HS-5 (cell line): ENCODE measurements at regions not wholly inside any gene's neighbourhood (a gene's known extent, or its start where the extent isn't known, plus 50 kb on each side); places are given as distances from the start of the nearest gene placed in this dataset.
A peak's percentile ranks its signal among the peaks of the same experiment; 100 is the strongest.

Source experiments
- DNase-seq: peaks from one replicate; pipeline ENCODE4 v3.0.0-alpha.2; 2012; ENCODE audit warnings: low read depth

DNA sequence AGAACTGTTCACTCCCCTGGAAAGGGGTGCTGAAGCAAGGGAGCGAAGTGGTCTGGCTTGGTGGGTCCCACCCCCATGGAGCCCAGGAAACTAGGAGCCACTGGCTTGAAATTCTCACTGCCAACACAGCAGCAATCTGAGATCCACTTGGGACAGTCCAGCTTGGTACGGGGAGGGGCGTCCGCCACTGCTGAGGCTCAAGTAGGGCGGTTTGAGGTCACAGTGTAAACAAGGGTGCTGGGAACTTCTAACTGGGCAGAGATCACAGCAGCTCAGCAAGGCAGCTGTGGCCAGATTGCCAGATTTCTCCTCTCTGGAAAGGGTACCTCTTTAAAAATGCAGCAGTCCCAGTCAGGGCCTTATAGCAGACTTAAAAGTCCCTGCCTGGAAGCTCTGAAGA lies 53.9 kb upstream of the GALNTL6 start:
- no peak for DNase-seq

GRCh38 chr4:171751538-171751937 lies 61.7 kb upstream of the GALNTL6 start:
- no peak for DNase-seq

GRCh38 chr4:171746418-171746817 lies 66.8 kb upstream of the GALNTL6 start:
- DNase-seq, result no peak

GRCh38 chr4:171742436-171742835 lies 70.8 kb upstream of the GALNTL6 start:
- no peak for DNase-seq

- DNase-seq, result no peak
These were observed 86.0 kb upstream of the GALNTL6 start for GRCh38 chr4:171727185-171727584.

- no peak for DNase-seq
These were observed 91.3 kb upstream of the GALNTL6 start for GRCh38 chr4:171721937-171722336.

- DNase-seq, result peak; percentile 40
These were observed 93.5 kb upstream of the GALNTL6 start for GRCh38 chr4:171719691-171720090.

GRCh38 chr4:171718665-171719064 lies 94.5 kb upstream of the GALNTL6 start:
- no peak for DNase-seq

DNA sequence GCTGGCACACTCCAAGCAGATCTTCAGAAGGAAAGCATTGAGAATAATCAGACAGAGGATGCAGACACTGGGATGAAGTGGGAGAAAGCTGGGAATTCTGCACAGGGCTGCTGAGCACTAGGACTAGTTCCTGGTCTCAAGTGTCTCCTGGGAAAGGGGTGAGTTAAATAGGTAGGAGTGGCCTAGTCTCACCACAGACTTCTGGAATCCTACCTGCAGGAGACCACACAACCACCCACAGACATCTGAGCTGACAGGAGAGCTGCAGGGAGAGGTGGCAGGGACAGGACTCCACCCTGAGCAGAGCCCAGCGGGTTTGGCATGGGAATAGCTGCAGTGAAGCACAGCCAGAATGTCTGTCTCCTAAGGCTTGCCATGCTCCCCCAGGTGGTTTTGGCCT lies 95.1 kb upstream of the GALNTL6 start:
- DNase-seq, result no peak

- no peak for DNase-seq
These were observed 95.9 kb upstream of the GALNTL6 start for GRCh38 chr4:171717231-171717741.

DNA sequence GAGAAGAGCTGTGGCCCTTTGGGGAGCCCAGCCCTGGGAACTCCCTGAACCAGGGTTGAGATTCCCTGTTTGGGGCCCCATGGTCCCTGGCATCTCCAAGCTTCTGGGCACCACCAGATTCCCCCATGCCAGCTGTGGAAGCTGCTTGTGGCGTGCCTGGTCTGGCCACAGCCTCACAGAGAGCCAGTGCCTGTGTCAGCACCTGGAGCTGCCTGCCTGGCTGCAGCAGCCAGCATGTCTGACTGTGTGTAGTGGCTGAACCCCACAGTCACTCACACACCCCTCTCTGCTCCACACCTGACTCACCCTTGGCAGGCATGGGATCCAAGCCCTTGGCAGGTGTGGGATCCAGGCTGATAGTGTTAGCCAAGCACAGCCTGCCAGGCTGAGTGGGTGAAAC lies 97.2 kb upstream of the GALNTL6 start:
- no peak for DNase-seq

- no peak for DNase-seq
These were observed 98.3 kb upstream of the GALNTL6 start for GRCh38 chr4:171714791-171715454.

DNA sequence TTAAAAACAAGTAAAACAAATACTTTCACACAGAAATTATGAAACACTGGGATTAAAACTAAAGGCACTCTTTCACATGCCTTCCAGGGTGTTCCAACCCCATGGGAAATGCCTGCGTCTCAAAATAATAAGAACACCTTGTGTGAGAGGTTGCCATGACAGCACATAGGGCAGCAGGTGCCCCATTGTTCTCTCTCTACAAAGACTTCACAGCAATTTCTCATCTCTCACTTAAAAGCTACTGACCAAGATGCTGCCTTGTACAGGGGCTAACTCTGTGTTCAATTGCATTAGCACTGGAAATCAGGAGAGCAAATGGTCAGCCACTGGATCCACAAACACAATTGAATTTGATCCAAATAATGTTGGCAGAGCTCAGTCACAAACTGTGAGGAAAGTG lies 102.5 kb upstream of the GALNTL6 start:
- no peak for DNase-seq

GRCh38 chr4:171676555-171677215 lies 136.5 kb upstream of the GALNTL6 start:
- no peak for DNase-seq

GRCh38 chr4:171674781-171675180 lies 138.4 kb upstream of the GALNTL6 start:
- DNase-seq, result no peak

DNA sequence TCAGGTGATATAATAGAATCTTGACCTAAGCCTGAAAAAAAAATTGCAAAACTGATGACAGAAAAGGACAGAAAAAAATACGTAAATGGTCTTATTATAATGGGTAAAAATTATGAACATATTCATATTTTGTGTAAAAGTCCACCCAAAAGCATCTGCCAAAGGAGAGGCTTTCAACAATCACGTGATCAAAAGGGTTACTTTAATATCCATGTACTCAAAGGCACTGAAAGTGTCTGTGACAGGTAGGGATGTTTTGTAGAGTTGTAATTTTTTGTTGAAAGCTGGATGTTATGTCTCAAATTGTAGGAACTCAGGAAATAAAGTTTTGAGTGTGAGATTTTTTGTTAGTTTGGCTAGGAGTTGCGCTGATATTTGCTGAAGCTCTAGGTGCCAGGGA lies 144.8 kb upstream of the GALNTL6 start:
- no peak for DNase-seq

DNA sequence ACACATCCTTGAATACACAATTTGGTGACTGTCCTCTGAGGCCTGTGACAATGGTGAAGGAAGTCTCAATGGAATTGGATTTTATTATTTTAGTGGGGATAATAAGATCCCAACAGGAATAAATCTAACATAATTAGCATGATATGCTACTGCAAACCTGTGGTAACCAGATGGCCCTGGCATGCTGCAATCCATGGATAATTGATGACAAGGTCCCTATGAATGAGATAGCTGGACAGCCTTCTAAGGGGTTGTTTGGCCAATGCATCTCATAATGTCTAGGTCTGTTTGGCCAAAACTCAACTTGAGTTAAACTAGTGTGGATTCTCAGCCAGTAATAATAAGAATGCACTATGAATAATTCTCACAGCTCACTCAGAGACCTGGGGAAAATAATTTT lies 145.3 kb upstream of the GALNTL6 start:
- no peak for DNase-seq

GRCh38 chr4:171651071-171651470 lies 162.1 kb upstream of the GALNTL6 start:
- no peak for DNase-seq

- no peak for DNase-seq
These were observed 162.7 kb upstream of the GALNTL6 start for GRCh38 chr4:171650543-171650942.

- DNase-seq, result no peak
These were observed 164.3 kb upstream of the GALNTL6 start for GRCh38 chr4:171648926-171649325.

GRCh38 chr4:171646984-171647383 lies 166.2 kb upstream of the GALNTL6 start:
- no peak for DNase-seq

- no peak for DNase-seq
These were observed 168.7 kb upstream of the GALNTL6 start for GRCh38 chr4:171644430-171645057.

- DNase-seq, result no peak
These were observed 173.7 kb upstream of the GALNTL6 start for GRCh38 chr4:171639540-171639939.
